Lung (tissue), 11 donors: ENCODE measurements at regions not wholly inside any gene's neighbourhood (a gene's known extent, or its start where the extent isn't known, plus 50 kb on each side); places are given as distances from the start of the nearest gene placed in this dataset.
A peak's percentile ranks its signal among the peaks of the same experiment; 100 is the strongest.

ENCODE experiments used
- ATAC-seq: fragments of 200-7000 bp; cut with Tn5 transposase; one replicate; pipeline ENCODE4 v1.9.1; 2020; ENCODE audit warnings: moderate number of reproducible peaks; ENCODE audit not compliant: insufficient read depth, low FRiP score
- DNase-seq, 3 donors: peaks; one replicate each; pipeline ENCODE4 v3.0.0-alpha.2; 2013 to 2017
- H3K27ac ChIP-seq, 2 donors: one replicate each; pipeline ENCODE4 v1.5.1; 2013; ENCODE audit warnings: mild to moderate bottlenecking in 2 of 2, moderate library complexity in 2 of 2, control low read depth in 1 of 2, inconsistent platforms in 1 of 2, low read depth in 1 of 2, low read length in 1 of 2
- H3K27me3 ChIP-seq, 3 donors: one replicate each; pipeline ENCODE4 v1.5.1; 2013; ENCODE audit warnings: low read length in 2 of 3; ENCODE audit not compliant: control insufficient read depth in 3 of 3, insufficient read depth in 3 of 3
- H3K36me3 ChIP-seq, 4 donors: one replicate each; pipeline ENCODE4 v1.5.1; 2013; ENCODE audit warnings: low read length in 4 of 4, mild to moderate bottlenecking in 1 of 4, moderate library complexity in 1 of 4; ENCODE audit not compliant: control insufficient read depth in 4 of 4, insufficient read depth in 4 of 4
- H3K4me1 ChIP-seq, 5 donors: one replicate each; pipeline ENCODE4 v1.5.1; 2013; ENCODE audit warnings: low read length in 5 of 5, mild to moderate bottlenecking in 2 of 5, moderate library complexity in 1 of 5; ENCODE audit not compliant: control insufficient read depth in 5 of 5, insufficient read depth in 5 of 5
- H3K4me3 ChIP-seq: one replicate; pipeline ENCODE4 v1.5.1; 2013; ENCODE audit warnings: mild to moderate bottlenecking, control low read depth, moderate library complexity
- H3K9ac ChIP-seq, 2 donors: one replicate each; pipeline ENCODE4 v1.5.1; 2013; ENCODE audit warnings: low read length in 2 of 2, control low read depth in 1 of 2; ENCODE audit not compliant: insufficient read depth in 1 of 2
- H3K9me3 ChIP-seq, 4 donors: one replicate each; pipeline ENCODE4 v1.5.1; 2013; ENCODE audit warnings: low read length in 3 of 4, mild to moderate bottlenecking in 1 of 4, moderate library complexity in 1 of 4; ENCODE audit not compliant: control insufficient read depth in 4 of 4, insufficient read depth in 3 of 4
- WGBS, 2 donors: extraction: QIAGEN DNeasy Blood & Tissue Kit; methylation state at CpG; one replicate each; pipeline ENCODE4 v1.1.7; 2013; 5-methylcytosine and 5-hydroxymethylcytosine counted together
- TF ChIP-seq, protein P1 (sequence below): IDR thresholded peaks from 2 replicates; pipeline ENCODE4 v1.5.1; 2012; ENCODE audit warnings: mild to moderate bottlenecking; ENCODE audit errors: control extremely low read depth, extremely low read depth
- donor health status: control.
- donor health status: control.
- donor health status: Bipolar disorder and iron deficiency.
- donor health status: healthy.
- donor health status: DM: yes; HTN: yes; CAD: no.

DNA sequence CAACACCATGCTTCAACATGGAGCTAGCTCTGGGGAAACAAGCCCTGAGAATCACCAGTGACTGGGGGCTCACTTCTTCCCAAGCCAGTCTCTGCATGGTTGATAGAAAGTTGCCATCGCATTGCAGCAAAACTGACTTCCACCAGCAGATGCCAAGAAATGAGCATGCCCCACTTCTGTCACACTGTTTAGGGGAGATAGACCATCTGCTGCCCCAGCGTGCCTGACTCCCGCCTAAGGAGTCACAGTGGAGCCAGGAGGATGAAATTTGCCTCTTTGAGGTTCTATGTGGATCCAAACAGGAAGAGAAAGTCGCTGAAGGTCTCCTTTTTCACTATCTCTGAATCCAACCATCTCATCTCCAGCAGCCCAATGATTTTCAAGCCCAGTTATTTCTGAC is 116.7 kb upstream of the SLIT3 start:
- Histone ChIP-seq H3K27ac (peak overlapping the region in 1 of 2 donors; percentile 39), H3K4me1 (peaks cover 0 to 4% (median 0%) of the 10 kb centered on the region in 5 donors), H3K4me3 (no peak overlapping the region), H3K9ac (no peak overlapping the region), H3K9me3 (peaks cover 0 to 4% (median 0%) of the 10 kb centered on the region in 4 donors), H3K27me3 (no peaks in the 10 kb centered on the region), H3K36me3 (no peaks in the 10 kb centered on the region)
- TF ChIP-seq, protein P1, sequence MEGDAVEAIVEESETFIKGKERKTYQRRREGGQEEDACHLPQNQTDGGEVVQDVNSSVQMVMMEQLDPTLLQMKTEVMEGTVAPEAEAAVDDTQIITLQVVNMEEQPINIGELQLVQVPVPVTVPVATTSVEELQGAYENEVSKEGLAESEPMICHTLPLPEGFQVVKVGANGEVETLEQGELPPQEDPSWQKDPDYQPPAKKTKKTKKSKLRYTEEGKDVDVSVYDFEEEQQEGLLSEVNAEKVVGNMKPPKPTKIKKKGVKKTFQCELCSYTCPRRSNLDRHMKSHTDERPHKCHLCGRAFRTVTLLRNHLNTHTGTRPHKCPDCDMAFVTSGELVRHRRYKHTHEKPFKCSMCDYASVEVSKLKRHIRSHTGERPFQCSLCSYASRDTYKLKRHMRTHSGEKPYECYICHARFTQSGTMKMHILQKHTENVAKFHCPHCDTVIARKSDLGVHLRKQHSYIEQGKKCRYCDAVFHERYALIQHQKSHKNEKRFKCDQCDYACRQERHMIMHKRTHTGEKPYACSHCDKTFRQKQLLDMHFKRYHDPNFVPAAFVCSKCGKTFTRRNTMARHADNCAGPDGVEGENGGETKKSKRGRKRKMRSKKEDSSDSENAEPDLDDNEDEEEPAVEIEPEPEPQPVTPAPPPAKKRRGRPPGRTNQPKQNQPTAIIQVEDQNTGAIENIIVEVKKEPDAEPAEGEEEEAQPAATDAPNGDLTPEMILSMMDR, result no peak
- DNase-seq (peak in 1 of 3 donors; percentile 18), ATAC-seq (no peak)
- WGBS, 2 donors, result 75 to 82% methylated on average over 4 of the region's 4 CpGs

DNA sequence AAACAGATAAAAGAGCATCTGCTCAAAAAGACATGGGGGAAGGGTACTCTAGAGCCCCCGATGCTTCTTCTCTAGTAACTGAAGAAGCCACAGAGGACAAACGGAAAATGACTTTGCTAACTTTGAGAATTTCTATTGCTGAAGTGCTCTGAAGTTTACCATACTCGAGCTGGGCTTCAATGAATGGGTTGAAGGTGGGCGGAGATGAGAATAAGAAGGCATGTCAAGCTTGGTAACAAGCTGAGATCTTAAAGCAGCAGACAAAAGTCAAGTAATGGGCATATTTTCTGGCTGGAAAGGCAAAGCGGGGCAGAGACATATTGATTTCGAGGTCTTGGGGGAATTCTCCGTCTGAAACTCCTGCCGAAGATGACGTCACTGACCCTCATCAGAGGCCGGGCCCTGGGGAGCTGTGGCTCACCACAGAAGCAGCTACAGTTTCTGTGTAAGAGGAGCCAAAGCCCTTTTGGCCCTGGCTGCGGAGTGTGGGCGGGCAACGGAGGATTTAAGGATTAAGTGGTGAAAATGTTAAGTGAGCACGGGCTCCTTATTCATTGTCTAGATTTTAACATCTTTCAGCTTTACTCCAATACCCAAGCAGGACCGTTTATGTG is 115.8 kb upstream of the SLIT3 start:
- TF ChIP-seq, protein P1, result no peak
- H3K27ac ChIP-seq, result no peak overlapping the region
- H3K27me3 ChIP-seq, result no peaks in the 10 kb centered on the region
- DNase-seq (no peak), ATAC-seq (no peak)
- H3K36me3 ChIP-seq, result no peaks in the 10 kb centered on the region
- H3K4me1 ChIP-seq, result peaks cover 0 to 4% (median 1%) of the 10 kb centered on the region in 5 donors
- 75 to 78% methylated on average over 15 of the region's 15 CpGs for WGBS, 2 donors
- peaks cover 0 to 4% (median 0%) of the 10 kb centered on the region in 4 donors for H3K9me3 ChIP-seq
- H3K9ac ChIP-seq, result no peak overlapping the region
- H3K4me3 ChIP-seq, result no peak overlapping the region

DNA sequence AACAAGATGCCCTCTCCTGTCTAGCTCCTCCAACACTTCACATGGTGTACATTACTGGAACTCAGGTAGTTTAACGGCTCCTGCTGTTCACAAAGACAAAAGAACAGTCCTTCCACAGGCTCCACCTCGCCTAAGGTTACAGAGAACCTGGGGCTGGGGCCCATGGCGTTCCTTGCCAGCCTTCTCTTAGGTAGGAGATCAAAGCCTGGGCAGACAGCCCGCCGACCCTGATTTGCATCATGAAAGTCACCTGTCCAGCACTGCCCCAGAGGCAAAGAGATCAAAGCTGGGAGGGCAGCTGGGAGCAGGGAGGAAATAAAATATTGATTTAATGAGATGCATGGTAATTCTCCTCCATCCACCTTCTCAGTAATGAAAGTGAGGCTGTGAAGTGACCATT is 115.0 kb upstream of the SLIT3 start:
- WGBS, 2 donors, result 70 to 75% methylated on average over 5 of the region's 5 CpGs
- DNase-seq (no peak), ATAC-seq (no peak)
- peaks cover 0 to 7% (median 1%) of the 10 kb centered on the region in 5 donors for H3K4me1 ChIP-seq
- no peak overlapping the region for H3K27ac ChIP-seq
- peaks cover 0 to 4% (median 0%) of the 10 kb centered on the region in 4 donors for H3K9me3 ChIP-seq
- no peak overlapping the region for H3K9ac ChIP-seq
- H3K4me3 ChIP-seq, result no peak overlapping the region
- H3K36me3 ChIP-seq, result no peaks in the 10 kb centered on the region
- TF ChIP-seq, protein P1, result no peak
- no peaks in the 10 kb centered on the region for H3K27me3 ChIP-seq

DNA sequence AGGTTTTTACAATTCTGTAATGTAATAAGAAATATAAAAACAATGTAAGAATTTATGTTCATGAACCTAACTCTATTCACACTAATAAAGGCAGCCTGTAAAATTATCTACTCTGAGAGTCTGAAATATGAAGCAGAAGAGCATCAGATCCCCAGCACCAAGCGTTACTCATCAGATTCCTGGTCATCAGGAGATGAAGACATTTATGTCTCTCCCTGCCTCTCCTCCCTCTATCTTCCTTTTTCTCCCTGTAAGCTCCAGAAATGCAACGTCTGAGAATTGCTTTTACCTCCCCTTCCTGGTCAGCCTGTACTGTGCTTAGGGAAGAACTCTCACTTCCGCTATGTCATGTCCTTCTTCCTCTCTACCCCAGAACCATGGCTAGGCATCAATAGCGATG is 114.4 kb upstream of the SLIT3 start:
- H3K36me3 ChIP-seq, result no peaks in the 10 kb centered on the region
- H3K27ac ChIP-seq, result no peak overlapping the region

More for the DNA sequence above, 114.4 kb upstream of the SLIT3 start:
- Histone ChIP-seq H3K4me1 (peaks cover 0 to 13% (median 1%) of the 10 kb centered on the region in 5 donors), H3K4me3 (no peak overlapping the region), H3K27me3 (no peaks in the 10 kb centered on the region), H3K9me3 (peaks cover 0 to 4% (median 0%) of the 10 kb centered on the region in 4 donors), H3K9ac (no peak overlapping the region)
- ATAC-seq (no peak), DNase-seq (no peak)
- 48 to 82% methylated on average over 4 of the region's 4 CpGs for WGBS, 2 donors
- TF ChIP-seq, protein P1, result no peak
